HG03571 (cell line): ENCODE measurements at regions not wholly inside any gene's neighbourhood (a gene's known extent, or its start where the extent isn't known, plus 50 kb on each side); places are given as distances from the start of the nearest gene placed in this dataset.

Experiments
- ATAC-seq: cut with Tn5 transposase; IDR thresholded peaks from one replicate; pipeline ENCODE4 v1.9.1; 2021; ENCODE audit not compliant: unreplicated experiment

GRCh38 chr4:153034681-153035080, 98.6 kb downstream of the FHDC1 start:
- ATAC-seq = no peak

DNA sequence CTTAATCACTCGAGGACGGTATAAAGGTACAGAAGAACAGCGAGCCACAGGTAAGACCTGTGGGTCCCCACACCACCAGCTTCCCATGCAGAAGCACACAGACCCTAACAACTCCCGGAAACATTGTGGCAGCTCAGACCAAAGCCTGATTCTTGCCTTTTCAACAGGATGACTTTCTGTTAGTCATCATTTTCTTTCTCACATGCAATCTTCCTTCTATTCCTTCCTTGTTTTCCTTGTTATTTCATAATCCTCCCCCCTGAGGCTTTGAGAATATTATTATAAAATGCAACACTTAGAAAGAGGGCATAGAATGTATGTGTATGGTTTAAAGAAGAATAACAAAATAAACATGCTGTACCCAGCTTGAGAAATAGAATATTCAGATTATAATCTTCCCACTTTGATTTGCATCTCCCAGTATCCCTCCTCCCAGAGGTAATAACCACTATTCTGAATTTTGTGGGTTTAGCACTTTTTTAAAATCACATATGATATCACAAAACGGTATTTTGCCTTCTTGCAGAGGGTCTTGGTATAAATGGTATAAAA, 100.9 kb downstream of the FHDC1 start:
- no peak for ATAC-seq

GRCh38 chr4:153038623-153039311, 102.6 kb downstream of the FHDC1 start:
- ATAC-seq = no peak

DNA sequence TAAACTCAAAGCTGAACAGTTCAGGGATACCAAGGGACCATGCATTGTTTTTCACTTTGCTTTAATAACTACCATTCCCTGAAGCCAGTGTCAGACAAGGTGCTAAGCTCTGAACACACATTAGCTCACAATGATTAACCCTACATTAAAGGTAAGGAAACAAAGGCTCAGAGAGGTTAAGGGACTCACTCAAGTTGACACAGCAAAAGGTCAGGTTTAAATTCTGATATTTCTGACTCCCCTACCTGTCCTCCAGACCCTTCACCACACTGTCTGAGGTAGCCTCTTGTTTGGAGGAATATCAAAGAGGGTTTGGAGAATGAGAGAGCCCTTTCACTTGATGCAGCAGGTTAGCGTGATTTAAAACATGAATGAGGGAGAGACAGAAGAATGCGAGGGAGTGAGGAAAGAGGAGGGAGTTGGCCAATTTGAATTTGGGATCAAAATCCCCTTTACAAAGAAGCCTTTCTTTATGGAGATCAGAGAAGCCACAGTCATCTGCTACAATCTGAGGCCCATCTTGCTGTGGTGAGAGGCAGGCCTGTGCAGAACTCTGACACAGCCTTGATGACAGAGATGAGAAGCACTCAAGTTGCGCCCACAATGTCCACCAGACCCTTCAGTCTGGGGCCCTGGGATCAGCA, 103.5 kb downstream of the FHDC1 start:
- no peak for ATAC-seq

DNA sequence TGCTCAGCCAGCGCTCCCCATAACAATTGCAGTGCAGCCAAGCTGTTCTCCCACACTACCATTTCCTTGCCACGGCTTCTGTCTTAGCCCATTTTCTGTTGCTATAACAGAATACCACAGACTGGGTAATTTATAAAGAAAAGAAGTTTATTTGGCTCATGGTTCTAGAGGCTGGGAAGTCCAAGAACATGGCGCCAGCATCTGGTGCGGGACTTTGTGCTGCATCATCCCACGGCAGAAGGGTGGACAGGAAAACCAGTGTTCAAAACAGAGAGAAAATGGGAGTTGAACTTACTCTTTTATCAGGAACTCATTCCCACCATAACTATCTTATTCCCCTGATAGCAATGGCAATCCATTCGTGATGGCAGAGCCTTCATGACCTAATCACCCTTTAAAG, 104.6 kb downstream of the FHDC1 start:
- ATAC-seq = no peak

- no peak for ATAC-seq
Measured at GRCh38 chr4:153044036-153044435, 107.9 kb downstream of the FHDC1 start.

- ATAC-seq = no peak
Measured at GRCh38 chr4:153045111-153045982, 109.2 kb downstream of the FHDC1 start.

GRCh38 chr4:153058671-153059060, 122.5 kb downstream of the FHDC1 start:
- ATAC-seq = no peak

DNA sequence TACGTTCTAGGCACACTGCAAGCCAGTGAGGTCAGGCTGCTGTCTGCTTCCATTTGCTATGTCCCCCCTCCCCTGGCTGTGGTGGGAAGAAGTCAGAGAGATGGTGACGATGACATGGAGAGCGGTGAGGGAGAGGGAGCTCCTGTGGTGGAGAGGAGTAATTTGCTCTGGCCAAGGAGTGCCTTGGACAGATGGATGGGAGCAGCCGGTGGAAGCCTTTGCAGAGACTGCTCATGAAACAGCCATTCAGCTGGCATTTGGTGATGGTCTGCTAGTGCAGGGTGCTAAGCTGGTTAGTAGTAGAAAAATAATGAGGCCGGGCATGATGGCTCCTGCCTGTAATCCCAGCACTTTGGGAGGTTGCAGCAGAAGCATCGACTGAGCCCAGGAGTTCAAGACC, 124.1 kb downstream of the FHDC1 start:
- no peak for ATAC-seq

DNA sequence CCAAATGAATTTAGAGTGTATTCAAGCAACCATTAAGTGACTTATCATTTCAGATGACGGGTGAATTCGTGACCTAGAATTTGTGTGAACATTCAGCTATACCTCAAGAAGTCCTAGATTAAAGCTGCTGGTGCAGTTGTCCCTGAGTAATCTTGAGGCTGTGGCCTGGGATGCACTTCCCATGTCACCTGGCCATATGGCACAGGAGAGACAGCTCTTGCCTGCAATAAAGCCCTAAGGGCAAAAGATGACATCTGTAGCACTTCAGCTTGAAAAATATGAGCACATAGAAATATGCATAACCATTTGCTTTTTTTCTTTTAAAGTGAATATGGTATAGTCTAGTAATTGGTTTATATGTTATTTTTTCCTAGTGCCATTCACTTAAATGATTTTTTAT, 125.8 kb downstream of the FHDC1 start:
- no peak for ATAC-seq

DNA sequence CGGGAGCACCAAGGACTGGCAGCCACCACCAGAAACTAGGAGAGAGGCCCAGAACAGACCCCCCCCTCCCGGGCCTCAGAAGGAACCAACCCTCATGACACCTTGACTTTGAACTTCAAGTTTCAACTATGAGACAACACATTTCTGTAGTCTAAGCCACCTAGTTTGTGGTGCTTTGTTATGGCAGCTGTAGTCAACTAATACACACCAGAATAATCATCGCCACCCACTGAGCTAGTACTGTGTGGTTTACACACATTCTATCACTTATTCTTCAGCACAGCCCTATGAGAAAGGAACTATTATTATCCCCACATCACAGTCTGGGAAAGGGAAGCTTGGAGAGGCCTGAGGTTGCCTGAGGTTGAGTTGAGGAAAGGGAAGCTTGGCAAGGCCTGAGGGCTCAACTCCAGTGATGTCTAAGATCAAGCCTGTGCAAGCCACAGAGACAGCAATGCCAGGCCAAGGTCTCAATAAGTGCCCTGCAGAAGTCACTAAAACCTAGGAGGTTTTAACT, 126.6 kb downstream of the FHDC1 start:
- no peak for ATAC-seq

DNA sequence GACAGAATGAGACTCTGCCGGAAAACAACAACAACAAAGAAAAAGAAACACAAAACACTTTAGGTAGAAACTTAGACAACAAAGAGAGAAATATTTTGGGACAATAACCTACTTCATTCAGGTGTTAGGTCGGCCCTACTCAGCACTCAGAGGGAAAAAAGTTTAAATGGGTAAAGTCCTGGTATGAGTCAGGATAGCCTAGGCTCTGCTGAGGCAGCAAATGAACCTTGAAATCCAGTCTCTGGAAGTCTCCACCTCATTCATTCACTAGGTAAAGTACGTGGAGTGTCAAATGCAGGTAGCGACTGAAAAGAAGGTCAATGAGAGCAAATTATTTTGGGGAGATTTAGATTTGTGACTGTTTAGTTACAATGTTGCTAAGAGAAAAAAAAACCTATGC, 127.4 kb downstream of the FHDC1 start:
- ATAC-seq = no peak

DNA sequence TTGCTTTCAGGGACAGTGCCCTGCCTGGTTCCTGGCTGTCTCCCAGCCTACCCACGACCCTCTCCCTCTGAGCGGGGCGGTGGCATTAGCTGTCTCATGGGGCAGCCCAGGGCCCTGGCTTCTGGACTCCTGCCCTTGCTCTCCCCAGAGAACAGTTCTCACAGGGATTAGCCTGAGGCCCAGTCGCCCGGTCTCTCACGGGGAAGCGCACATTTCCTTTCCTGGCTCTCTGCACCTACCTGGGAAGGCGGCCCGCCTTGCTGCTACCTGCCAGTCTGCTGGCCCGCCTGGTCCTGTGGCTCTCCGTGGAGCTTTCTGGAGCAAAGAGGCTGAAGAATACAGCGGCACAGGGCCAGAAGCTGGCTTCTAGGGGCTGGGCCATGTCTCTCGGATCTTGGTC, 128.4 kb downstream of the FHDC1 start:
- ATAC-seq = no peak

DNA sequence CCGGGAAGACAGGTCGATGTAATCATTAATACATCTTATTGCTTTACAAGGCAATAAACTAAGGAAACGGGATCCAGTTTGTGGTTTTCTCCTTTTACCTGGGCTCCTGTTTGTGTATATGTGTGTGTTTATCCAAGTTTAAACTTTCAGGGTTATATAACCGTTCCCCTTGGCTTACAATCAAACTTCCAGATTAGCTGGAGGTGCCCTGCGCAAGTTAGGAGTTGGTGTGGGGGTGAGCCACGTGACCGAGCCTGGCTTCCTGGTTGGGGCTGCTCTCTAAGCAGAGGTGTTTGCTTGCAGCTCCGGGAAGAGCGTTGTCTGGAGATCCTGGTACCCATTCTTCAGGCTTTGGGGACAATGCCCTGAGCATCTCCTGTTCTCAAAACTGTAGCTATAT, 129.2 kb downstream of the FHDC1 start:
- ATAC-seq = no peak

- ATAC-seq = no peak
Measured at GRCh38 chr4:153067376-153067775, 131.3 kb downstream of the FHDC1 start.

- no peak for ATAC-seq
Measured at GRCh38 chr4:153068751-153069150, 132.6 kb downstream of the FHDC1 start.

- no peak for ATAC-seq
Measured at GRCh38 chr4:153071958-153072598, 132.2 kb upstream of the TRIM2 start.

- ATAC-seq = no peak
Measured at GRCh38 chr4:153072661-153073060, 131.6 kb upstream of the TRIM2 start.

DNA sequence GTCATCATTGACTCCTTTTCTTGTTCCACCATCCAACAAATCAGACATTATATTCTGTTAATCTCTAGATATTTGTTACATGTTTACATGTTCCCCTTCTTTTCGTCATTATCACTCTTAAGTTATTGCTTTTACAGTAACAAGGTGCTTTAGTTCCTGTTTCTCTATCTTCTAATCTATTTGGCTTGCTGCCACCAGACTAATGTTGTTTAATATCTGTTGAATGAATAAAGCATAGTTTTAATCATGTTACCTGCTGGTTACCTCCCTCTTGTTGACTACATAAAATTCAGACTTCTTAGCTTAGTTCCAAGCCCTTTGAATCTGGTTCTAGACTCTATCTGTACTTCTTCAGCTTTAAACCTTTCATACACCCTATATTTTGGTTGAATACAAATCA, 129.8 kb upstream of the TRIM2 start:
- ATAC-seq = no peak

- ATAC-seq = no peak
Measured at GRCh38 chr4:153074936-153075630, 129.2 kb upstream of the TRIM2 start.
